Fibroblast of skin of scalp (primary cell): ENCODE measurements at regions not wholly inside any gene's neighbourhood (a gene's known extent, or its start where the extent isn't known, plus 50 kb on each side); places are given as distances from the start of the nearest gene placed in this dataset.
A peak's percentile ranks its signal among the peaks of the same experiment; 100 is the strongest.

Experiments used
- DNase-seq: peaks from one replicate; pipeline ENCODE4 v3.0.0-alpha.2; 2013

GRCh38 chr2:220450846-220451245 lies 823.4 kb downstream of the SLC4A3 start:
- DNase-seq: no peak

- no peak for DNase-seq
These were observed 824.0 kb downstream of the SLC4A3 start for GRCh38 chr2:220451438-220451837.

- no peak for DNase-seq
These were observed 825.1 kb downstream of the SLC4A3 start for GRCh38 chr2:220452561-220452960.

DNA sequence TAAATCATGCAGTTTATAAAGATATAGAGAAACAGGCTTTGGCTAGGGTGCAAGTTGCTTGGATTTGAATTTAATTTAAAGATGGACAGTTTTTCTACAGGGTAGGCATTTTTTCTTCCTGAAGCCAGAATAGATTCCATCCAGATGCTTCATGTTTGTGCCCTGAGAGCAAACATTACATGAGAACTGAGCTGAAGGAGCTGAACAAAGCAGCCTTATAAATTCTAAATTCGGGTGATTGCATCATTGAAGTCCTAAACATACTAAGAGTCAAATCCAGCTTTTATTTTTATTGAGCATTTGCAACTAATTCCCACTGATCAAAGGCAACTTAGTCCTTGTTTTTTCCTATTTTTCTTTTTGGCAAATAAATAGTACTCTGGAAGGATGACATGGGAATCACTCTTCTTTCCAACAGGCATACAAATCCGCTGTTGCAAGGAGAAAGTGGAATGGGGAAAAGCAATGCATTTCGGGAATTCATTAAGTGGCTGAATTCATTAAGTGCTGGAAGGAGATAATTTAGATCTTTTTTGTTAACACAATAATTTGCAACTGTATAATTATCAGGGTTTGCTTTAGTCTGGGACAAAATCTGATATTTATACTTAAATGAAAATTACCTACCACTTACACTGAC lies 828.0 kb downstream of the SLC4A3 start:
- peak; percentile 4 for DNase-seq

DNA sequence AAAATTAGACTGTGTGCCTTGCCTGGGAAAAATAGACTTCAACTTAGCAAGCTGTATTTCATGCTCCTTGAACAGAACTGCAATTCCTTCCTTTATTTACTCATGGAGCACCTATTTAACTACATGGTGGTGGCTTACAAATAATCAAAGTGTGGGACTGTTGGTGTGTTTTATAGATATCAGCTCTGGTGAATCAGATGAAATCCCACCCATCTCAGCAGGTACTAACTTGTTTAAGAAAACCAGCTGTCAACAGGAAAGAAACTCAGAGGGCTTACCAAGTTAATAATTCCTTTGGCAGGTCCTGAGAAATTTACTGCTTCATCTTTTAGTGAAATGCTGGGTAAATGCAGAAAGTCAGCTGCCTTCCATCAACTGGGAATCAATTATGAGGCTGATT lies 830.6 kb downstream of the SLC4A3 start:
- DNase-seq: no peak

DNA sequence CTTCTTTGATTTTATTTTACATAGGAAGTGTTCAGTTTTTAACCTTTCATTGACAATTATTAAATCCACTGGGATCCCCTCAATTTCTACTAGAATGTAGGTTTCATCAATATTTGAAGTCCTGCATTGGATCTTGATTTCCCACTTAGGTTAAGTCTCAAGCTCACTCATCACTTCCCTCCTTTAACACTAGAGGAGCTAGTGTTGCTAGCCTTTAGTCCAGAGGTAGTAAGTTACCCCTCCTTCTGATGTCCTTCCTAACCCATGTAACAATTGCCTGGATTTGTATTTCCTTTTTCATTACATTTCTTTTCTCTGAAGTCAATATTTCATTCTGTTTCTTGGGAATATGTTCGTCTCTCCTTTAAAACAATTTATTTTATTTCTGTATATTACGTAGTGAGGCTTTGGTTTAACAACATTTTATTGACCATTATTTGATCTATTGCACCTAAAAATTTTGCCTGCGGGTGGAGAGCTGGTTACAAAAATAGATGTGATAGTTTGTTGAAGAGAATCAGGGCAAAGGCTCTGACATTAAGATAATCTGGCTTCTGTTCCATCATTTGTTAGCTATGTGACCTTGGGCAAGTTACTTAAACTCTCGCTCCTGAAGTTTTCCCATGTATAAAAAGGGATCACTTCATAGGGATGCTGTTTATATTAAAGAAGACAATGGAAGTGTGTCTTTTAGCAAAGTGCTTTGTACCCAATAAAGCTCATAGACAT lies 833.0 kb downstream of the SLC4A3 start:
- no peak for DNase-seq

DNA sequence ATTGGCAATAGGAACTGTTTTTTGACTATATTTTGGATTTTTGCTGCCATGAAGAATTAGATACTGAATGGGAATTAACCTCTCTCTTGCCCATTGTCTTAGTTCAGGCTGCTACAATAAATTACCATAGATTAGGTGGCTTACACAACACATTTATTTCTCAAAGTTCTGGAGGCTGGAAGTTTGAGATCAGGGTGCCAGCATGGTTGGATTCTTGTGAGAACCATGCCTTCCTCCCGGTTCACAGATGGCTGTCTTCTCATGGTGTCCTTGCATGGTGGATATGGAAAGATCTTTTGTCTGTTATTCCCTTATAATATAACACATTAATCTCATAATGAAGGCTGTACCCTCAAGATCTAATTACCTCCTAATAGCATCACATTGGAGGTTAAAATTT lies 836.4 kb downstream of the SLC4A3 start:
- no peak for DNase-seq

DNA sequence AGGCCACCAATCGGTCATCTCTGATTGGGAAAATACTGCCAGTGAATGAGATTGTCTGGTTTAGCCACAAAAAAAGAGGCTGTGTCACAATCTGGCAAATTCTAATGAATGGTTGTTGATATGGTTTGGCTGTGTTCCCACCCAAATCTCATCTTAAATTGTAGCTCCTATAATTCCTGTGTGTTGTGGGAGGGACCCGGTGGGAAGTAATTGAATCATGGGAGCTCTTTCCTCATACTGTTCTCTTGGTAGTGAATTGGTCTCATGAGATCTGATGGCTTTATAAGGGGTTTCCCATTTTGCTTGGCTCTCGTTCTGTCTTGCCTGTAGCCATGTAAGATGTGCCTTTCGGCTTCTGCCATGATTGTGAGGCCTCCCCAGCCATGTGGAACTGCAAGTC lies 838.3 kb downstream of the SLC4A3 start:
- no peak for DNase-seq

DNA sequence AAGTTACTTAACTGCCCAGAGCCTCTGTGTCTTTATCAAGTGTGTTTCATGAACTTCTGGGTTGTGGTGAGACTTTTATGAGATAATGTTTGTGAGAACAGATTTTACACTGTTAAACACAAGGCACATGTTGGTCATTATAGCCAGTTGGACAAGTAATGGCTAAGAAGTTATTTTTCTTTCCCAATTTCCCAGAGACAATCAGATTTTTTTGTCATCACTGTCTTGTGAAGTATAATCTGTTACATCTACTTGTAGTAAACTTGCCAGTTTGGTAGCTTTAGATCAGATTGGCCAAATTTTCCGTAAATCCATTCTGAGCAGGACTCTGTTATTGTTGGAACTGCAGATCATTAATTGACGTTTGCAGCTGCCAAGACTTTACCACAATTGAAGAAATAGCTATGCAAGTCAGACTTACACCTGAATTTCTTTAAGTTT lies 838.8 kb downstream of the SLC4A3 start:
- no peak for DNase-seq

DNA sequence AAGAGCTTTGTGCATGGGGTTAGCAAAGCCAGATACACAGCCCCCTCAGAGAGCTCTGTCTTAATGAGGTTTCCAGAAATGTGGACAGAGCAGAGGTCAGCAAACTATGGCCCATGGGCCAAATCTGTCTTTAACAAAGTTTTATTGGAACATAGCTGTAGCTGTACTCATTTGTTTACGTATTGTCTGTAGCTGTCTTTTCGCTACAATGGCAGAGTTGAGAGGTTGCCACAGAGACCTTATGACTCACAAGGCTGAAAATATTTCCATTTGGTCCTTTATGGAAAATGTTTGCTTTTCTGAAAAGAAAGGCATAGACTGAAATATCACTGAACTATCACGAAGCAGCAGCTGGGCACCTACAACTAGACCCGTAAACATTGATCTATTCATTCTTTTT lies 841.8 kb downstream of the SLC4A3 start:
- peak; percentile 4 for DNase-seq

- DNase-seq: peak; percentile 35
These were observed 846.2 kb downstream of the SLC4A3 start for GRCh38 chr2:220473611-220474010.

DNA sequence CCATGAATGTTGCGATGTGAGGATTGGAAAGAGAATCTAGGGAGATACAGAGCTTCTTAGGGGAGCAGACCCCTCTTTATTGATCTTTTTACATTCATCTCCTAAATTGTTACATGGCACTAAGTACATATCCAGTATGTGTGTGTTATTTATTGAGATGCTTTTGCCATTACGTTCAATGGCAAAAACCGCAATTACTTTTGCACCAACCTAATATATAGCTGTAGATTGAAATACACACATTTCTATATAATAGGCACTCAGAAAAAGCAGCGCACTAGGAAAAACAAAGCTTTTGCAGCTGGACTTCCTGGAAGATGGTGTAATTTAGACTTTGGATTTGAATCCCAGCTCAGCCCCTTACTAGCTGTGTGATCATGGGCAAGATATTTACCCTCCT lies 849.4 kb downstream of the SLC4A3 start:
- DNase-seq: no peak

GRCh38 chr2:220478305-220479058 lies 851.1 kb downstream of the SLC4A3 start:
- DNase-seq: no peak

GRCh38 chr2:220482716-220483115 lies 855.3 kb downstream of the SLC4A3 start:
- DNase-seq: no peak

- no peak for DNase-seq
These were observed 861.7 kb downstream of the SLC4A3 start for GRCh38 chr2:220489121-220489520.

DNA sequence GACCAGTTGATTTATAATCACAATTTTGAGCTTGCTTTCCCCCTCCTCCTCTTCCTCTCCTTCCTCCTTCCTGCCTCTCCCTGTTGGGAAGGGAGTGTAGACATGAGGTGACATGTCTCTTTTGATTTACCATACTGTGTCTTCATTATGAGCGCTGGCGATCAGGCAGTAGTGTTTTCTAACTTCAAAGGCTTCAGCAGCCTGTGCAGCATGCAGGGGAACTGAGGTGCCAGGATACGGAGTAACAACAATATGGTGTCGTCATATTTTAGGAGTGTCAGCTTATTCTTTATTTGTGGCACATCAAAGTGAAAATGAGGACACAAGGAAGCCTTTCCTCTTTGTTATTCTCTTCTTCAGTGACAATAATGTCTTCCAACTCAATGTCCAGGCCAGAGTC lies 864.2 kb downstream of the SLC4A3 start:
- no peak for DNase-seq

DNA sequence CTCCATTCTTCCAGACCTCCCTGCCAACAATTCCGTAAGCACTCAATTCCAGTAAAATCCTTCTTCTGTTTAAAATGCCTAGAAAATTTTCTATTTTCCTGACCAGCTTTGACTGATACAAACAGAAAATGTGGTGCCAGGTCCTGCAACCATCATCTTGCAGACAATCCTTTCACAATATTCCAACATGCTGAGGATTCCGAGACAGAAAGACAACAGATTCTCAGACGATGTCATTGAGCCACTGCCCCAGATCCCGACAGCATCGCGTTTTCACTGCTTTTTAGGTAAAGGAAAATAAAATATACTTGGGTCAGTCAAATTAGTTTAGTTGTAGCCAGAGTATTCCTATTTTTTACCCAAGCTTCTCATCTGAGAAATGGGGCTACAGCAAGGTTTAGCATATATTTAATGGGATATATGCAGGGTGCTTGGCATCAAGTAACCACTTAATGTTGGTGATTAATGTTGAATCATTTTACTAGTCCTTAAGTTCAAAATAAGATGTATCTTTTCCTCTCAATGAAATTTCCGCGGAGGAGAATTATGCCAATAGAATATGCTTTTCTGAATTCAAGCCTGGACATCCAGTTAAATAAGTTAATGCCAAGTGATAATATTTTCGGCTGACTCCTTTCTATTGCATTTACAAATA lies 866.6 kb downstream of the SLC4A3 start:
- no peak for DNase-seq

DNA sequence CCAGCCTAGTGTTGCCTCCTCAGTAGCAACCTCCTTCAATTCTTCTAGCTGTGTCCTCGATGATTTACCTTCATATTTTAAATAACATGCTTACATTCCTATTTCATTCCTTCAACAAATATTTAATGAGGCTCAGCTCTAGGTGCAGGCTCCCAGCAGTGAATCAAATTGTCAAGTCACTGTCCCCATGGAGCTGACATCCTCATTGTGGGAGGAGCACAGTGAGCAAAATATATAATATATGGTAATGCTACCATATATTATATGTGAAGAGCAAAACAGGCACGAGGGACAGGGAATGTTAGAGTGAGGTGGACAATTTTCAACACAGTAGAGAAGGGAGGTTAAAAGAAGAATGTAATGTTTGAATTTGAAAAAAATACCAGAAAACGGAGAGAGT lies 869.1 kb downstream of the SLC4A3 start:
- DNase-seq: peak; percentile 15

- peak; percentile 66 for DNase-seq
These were observed 871.8 kb downstream of the SLC4A3 start for GRCh38 chr2:220499225-220499624.

DNA sequence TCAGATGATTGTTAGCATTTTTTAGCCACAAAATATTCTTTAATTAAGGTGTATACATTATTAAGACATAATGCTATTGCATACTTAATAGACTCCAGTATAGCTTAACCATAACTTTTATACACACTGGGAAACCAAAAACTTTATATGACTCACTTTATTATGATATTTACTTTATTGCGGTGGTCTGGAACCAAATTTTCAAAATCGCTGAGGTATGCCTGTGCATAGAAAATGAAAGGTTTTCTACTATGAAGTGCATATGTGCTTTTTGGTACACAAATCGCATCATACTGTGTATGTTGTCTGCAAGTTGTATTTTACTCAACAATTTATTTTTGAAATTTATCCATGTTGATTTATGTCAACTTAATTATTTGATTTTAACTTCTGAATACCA lies 875.1 kb downstream of the SLC4A3 start:
- no peak for DNase-seq

- DNase-seq: no peak
These were observed 876.0 kb downstream of the SLC4A3 start for GRCh38 chr2:220503431-220503830.

- no peak for DNase-seq
These were observed 877.6 kb downstream of the SLC4A3 start for GRCh38 chr2:220504938-220505503.

GRCh38 chr2:220506466-220506865 lies 879.0 kb downstream of the SLC4A3 start:
- no peak for DNase-seq
